BLaER1 (cell line): ENCODE measurements at regions not wholly inside any gene's neighbourhood (a gene's known extent, or its start where the extent isn't known, plus 50 kb on each side); places are given as distances from the start of the nearest gene placed in this dataset.
"Not testable (repeated sequence)": the region's sequence is repeated elsewhere in the genome, so short reads cannot be mapped to it uniquely, and the experiment has no call there.

ENCODE experiments used
- H3K27ac ChIP-seq: shearing (Covaris generic); formaldehyde crosslinking; 2 replicates; pipeline ENCODE4 v1.8.1; 2022
- H3K27me3 ChIP-seq: shearing (Covaris generic); formaldehyde crosslinking; 2 replicates; pipeline ENCODE4 v1.8.1; 2022
- H3K36me3 ChIP-seq: shearing (Covaris generic); formaldehyde crosslinking; 2 replicates; pipeline ENCODE4 v1.8.1; 2022
- H3K4me1 ChIP-seq: shearing (Covaris generic); formaldehyde crosslinking; 2 replicates; pipeline ENCODE4 v1.8.1; 2022
- H3K4me2 ChIP-seq: shearing (Covaris generic); formaldehyde crosslinking; 2 replicates; pipeline ENCODE4 v1.8.1; 2022
- H3K4me3 ChIP-seq: shearing (Covaris generic); formaldehyde crosslinking; 2 replicates; pipeline ENCODE4 v1.8.1; 2022
- H3K9ac ChIP-seq: shearing (Covaris generic); formaldehyde crosslinking; 2 replicates; pipeline ENCODE4 v1.8.1; 2022
- H3K9me3 ChIP-seq: shearing (Covaris generic); formaldehyde crosslinking; 2 replicates; pipeline ENCODE4 v1.8.1; 2022
- H4K20me1 ChIP-seq: shearing (Covaris generic); formaldehyde crosslinking; 2 replicates; pipeline ENCODE4 v1.8.1; 2022
- Cebpa-rat ChIP-seq: shearing (Covaris generic); IDR thresholded peaks from 2 replicates; pipeline ENCODE4 v1.8.1; 2022

GRCh38 chr11:100409267-100409666 lies 277.8 kb upstream of the ARHGAP42 start:
- not testable (repeated sequence) for H3K27ac ChIP-seq, H3K4me3 ChIP-seq, H3K36me3 ChIP-seq, H4K20me1 ChIP-seq, H3K9me3 ChIP-seq, H3K4me1 ChIP-seq, H3K9ac ChIP-seq, H3K27me3 ChIP-seq, H3K4me2 ChIP-seq

- no peaks in the 10 kb centered on the region for H4K20me1 ChIP-seq
- peaks cover 15% of the 10 kb centered on the region for H3K9me3 ChIP-seq
- H3K4me2 ChIP-seq: no peak overlapping the region
- H3K4me1 ChIP-seq: no peaks in the 10 kb centered on the region
- H3K4me3 ChIP-seq: no peak overlapping the region
- no peak overlapping the region for H3K27ac ChIP-seq
- no peaks in the 10 kb centered on the region for H3K36me3 ChIP-seq
- H3K27me3 ChIP-seq: no peaks in the 10 kb centered on the region
- TF ChIP-seq Cebpa-rat: no peak
- H3K9ac ChIP-seq: no peak overlapping the region
Observed at GRCh38 chr11:100419518-100419917, 267.6 kb upstream of the ARHGAP42 start.

- Histone ChIP-seq H3K27me3 (no peaks in the 10 kb centered on the region), H3K4me3 (no peak overlapping the region), H3K9ac (no peak overlapping the region), H3K36me3 (no peaks in the 10 kb centered on the region), H3K4me2 (no peak overlapping the region), H3K9me3 (no peaks in the 10 kb centered on the region), H4K20me1 (no peaks in the 10 kb centered on the region), H3K4me1 (no peaks in the 10 kb centered on the region), H3K27ac (no peak overlapping the region)
- TF ChIP-seq Cebpa-rat: no peak
Observed at GRCh38 chr11:100434821-100435641, 252.1 kb upstream of the ARHGAP42 start.

GRCh38 chr11:100438376-100438775 lies 248.7 kb upstream of the ARHGAP42 start:
- H3K36me3 ChIP-seq: no peaks in the 10 kb centered on the region
- no peaks in the 10 kb centered on the region for H3K4me1 ChIP-seq
- H3K27ac ChIP-seq: no peak overlapping the region
- H3K27me3 ChIP-seq: no peaks in the 10 kb centered on the region
- H3K9me3 ChIP-seq: no peaks in the 10 kb centered on the region
- no peak overlapping the region for H3K4me2 ChIP-seq
- H4K20me1 ChIP-seq: no peaks in the 10 kb centered on the region
- TF ChIP-seq Cebpa-rat: no peak
- no peak overlapping the region for H3K9ac ChIP-seq
- H3K4me3 ChIP-seq: no peak overlapping the region

GRCh38 chr11:100441086-100441485 lies 246.0 kb upstream of the ARHGAP42 start:
- no peaks in the 10 kb centered on the region for H3K36me3 ChIP-seq
- H3K27ac ChIP-seq: no peak overlapping the region
- no peaks in the 10 kb centered on the region for H3K27me3 ChIP-seq
- H3K9ac ChIP-seq: no peak overlapping the region
- H3K4me3 ChIP-seq: no peak overlapping the region
- no peak for TF ChIP-seq Cebpa-rat
- H3K4me2 ChIP-seq: no peak overlapping the region
- H4K20me1 ChIP-seq: no peaks in the 10 kb centered on the region
- H3K9me3 ChIP-seq: no peaks in the 10 kb centered on the region
- no peaks in the 10 kb centered on the region for H3K4me1 ChIP-seq

GRCh38 chr11:100442017-100442416 lies 245.1 kb upstream of the ARHGAP42 start:
- Histone ChIP-seq H4K20me1 (no peaks in the 10 kb centered on the region), H3K4me3 (no peak overlapping the region), H3K27me3 (no peaks in the 10 kb centered on the region), H3K4me2 (no peak overlapping the region), H3K9ac (no peak overlapping the region), H3K4me1 (no peaks in the 10 kb centered on the region), H3K36me3 (no peaks in the 10 kb centered on the region), H3K9me3 (no peaks in the 10 kb centered on the region), H3K27ac (no peak overlapping the region)
- no peak for TF ChIP-seq Cebpa-rat

GRCh38 chr11:100445231-100445735 lies 241.8 kb upstream of the ARHGAP42 start:
- H4K20me1 ChIP-seq: no peaks in the 10 kb centered on the region
- H3K4me1 ChIP-seq: no peaks in the 10 kb centered on the region
- H3K27ac ChIP-seq: no peak overlapping the region
- no peaks in the 10 kb centered on the region for H3K27me3 ChIP-seq
- no peak overlapping the region for H3K4me3 ChIP-seq
- H3K9ac ChIP-seq: no peak overlapping the region
- no peak overlapping the region for H3K4me2 ChIP-seq
- TF ChIP-seq Cebpa-rat: no peak
- no peaks in the 10 kb centered on the region for H3K9me3 ChIP-seq
- H3K36me3 ChIP-seq: no peaks in the 10 kb centered on the region

- H3K4me3 ChIP-seq, H3K27ac ChIP-seq, H3K4me2 ChIP-seq, H4K20me1 ChIP-seq, H3K4me1 ChIP-seq, H3K9me3 ChIP-seq, H3K27me3 ChIP-seq, H3K36me3 ChIP-seq, H3K9ac ChIP-seq: not testable (repeated sequence)
Observed at GRCh38 chr11:100451801-100452460, 235.2 kb upstream of the ARHGAP42 start.

- H3K4me3 ChIP-seq: no peak overlapping the region
Observed at GRCh38 chr11:100459811-100460210, 227.3 kb upstream of the ARHGAP42 start.

GRCh38 chr11:100460426-100460825 lies 226.7 kb upstream of the ARHGAP42 start:
- Histone ChIP-seq H3K9ac (no peak overlapping the region), H4K20me1 (no peaks in the 10 kb centered on the region), H3K4me3 (no peak overlapping the region), H3K4me1 (no peaks in the 10 kb centered on the region), H3K36me3 (no peaks in the 10 kb centered on the region), H3K27me3 (no peaks in the 10 kb centered on the region), H3K4me2 (no peak overlapping the region), H3K9me3 (0 out of 2 replicates have a peak, but pooled peaks cover 2% of the 10 kb centered on the region), H3K27ac (no peak overlapping the region)
- no peak for TF ChIP-seq Cebpa-rat

More at GRCh38 chr11:100459811-100460210, 227.3 kb upstream of the ARHGAP42 start:
- no peaks in the 10 kb centered on the region for H3K4me1 ChIP-seq
- H4K20me1 ChIP-seq: no peaks in the 10 kb centered on the region
- no peak for TF ChIP-seq Cebpa-rat
- no peak overlapping the region for H3K9ac ChIP-seq
- no peak overlapping the region for H3K4me2 ChIP-seq
- no peak overlapping the region for H3K27ac ChIP-seq
- H3K27me3 ChIP-seq: no peaks in the 10 kb centered on the region
- no peaks in the 10 kb centered on the region for H3K9me3 ChIP-seq
- H3K36me3 ChIP-seq: no peaks in the 10 kb centered on the region
